ENCODE measurements at regions not wholly inside any gene's neighbourhood (a gene's known extent, or its start where the extent isn't known, plus 50 kb on each side); places are given as distances from the start of the nearest gene placed in this dataset.

DNA sequence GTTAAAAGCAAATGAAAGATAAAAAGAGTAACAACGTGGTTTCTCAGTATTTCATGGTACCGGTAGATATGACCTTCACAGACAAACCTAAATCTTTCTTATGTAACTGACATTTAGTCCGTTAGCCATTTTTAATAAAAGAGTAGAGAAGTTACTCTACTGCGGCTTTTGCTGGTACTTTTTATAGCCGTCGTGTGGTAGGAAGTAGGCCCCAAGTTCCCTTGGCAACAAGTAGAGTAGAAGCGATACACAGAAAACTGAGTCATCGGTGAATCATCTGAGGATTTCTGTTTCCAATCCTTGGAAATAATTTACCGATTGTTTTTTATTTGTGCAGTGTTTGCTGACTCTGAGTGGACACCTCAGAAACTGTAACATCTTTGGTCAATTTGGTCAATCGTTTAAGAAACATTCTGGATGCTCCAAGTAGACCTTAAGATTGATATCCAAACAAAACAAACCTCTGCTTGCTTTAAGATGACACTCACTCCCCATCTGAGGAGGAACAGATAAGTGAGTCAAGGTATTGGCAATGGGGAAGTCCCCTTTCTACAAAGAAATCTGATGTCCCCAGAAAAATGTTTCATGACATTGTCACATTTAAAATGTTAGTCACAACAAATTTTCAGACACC, 63.9 kb upstream of the AHR start (continued):
- TF ChIP-seq TAF1 (IDR thresholded peaks at IDR 0.05; ENCODE audit: borderline replicate concordance, low read depth, low read length) (no peak), POU2F2 (IDR thresholded peaks at IDR 0.05; ENCODE audit: borderline replicate concordance, low read depth, low read length) (peak; percentile 73; the same call in 2 of the 3 replicates), HDGF (IDR thresholded peaks at IDR 0.05) (no peak), SIX5 (IDR thresholded peaks at IDR 0.05; ENCODE audit: low read depth, low read length, severe bottlenecking) (no peak), SMARCA5 (IDR thresholded peaks at IDR 0.05) (no peak), TCF12 (IDR thresholded peaks at IDR 0.05; ENCODE audit: low read depth, low read length) (no peak)

DNA sequence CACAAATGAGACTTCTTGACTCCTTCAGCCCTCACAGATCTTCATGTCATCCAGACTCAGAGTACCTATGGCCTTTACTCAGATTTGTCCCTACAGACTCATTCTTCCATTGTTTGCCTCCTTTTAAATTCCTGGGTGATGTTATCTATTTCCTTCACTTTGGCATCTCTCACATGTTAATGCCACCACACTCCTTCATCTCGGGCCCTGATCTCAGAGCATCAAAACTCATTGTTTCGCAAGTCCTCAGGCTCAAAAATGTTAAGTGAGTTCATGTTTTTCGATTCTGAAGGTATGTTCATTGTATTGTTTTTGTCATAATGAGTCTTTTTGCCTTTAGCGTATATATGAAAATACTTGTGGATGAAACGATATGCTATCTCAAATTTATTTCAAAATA, 62.3 kb upstream of the AHR start:
- Histone ChIP-seq H3K27me3 (replicated peaks in 1 of 2; ENCODE audit: control insufficient read depth in 2 of 2, insufficient read depth in 2 of 2, low read length in 1 of 2) (no peaks in the 10 kb centered on the region), H3K79me2 (ENCODE audit: control insufficient read depth, insufficient read depth, low read length) (no peaks in the 10 kb centered on the region), H3K9ac (ENCODE audit: control insufficient read depth, insufficient read depth, low read length) (no peak overlapping the region), H3K27ac (ENCODE audit: control insufficient read depth, insufficient read depth) (no peak overlapping the region), H4K20me1 (ENCODE audit: control insufficient read depth, insufficient read depth) (no peaks in the 10 kb centered on the region), H3K4me2 (ENCODE audit: control insufficient read depth, insufficient read depth) (no peak overlapping the region), H3K36me3 (ENCODE audit: control insufficient read depth in 2 of 2, insufficient read depth in 2 of 2, low read length in 1 of 2) (no peaks in the 10 kb centered on the region), H3K4me1 (ENCODE audit: control insufficient read depth, insufficient read depth, low read length) (peaks cover 12% of the 10 kb centered on the region), H2AFZ (ENCODE audit: control insufficient read depth, low read depth, low read length) (no peak overlapping the region), H3K9me3 (replicated peaks; ENCODE audit: control insufficient read depth, insufficient read depth, low read length) (no peaks in the 10 kb centered on the region; the same call in 2 of the 3 replicates), H3K4me3 (no peak overlapping the region)
- ChIA-PET SMC1A (ENCODE audit: uncharacterized antibody, unreplicated experiment) (interaction anchor here (0.6 kb wide), 1 partner anchor 49 kb away, joined by 3 read pairs; no protein-coding TSS in a partner anchor), CTCF (no interaction called here), RAD21 (ENCODE audit: unreplicated experiment) (no interaction called here), POLR2A (interaction anchor here (1.0 kb wide), 1 partner anchor 166 kb away, joined by 3 read pairs; no protein-coding TSS in a partner anchor)
- intact Hi-C loops (cut with micrococcal nuclease; ENCODE audit: unreplicated experiment) (loop anchor here (10.0 kb wide), 1 partner anchor 169 kb away; no protein-coding TSS in a partner anchor), in situ Hi-C loops (cut with MboI) (no loop called here)
- FAIRE-seq: no peak
- no TSS peak for BruUV-seq (replicated peaks)
- TF ChIP-seq MEF2A (IDR thresholded peaks at IDR 0.05; ENCODE audit: insufficient read depth, low read depth, low read length): no peak
- TF ChIP-seq SUPT20H (IDR thresholded peaks at IDR 0.05; ENCODE audit: borderline replicate concordance, control insufficient read depth, low read depth, low read length): no peak
- no peak for TF ChIP-seq CBX3 (IDR thresholded peaks at IDR 0.05; ENCODE audit: borderline replicate concordance, low read depth)
- TF ChIP-seq NR2F1 (conservative IDR thresholded peaks at IDR 0.05): no peak
- no peak for TF ChIP-seq HDAC2 (IDR thresholded peaks at IDR 0.05)
- no peak for TF ChIP-seq LARP7 (IDR thresholded peaks at IDR 0.05)
- no peak for TF ChIP-seq CBFB (IDR thresholded peaks at IDR 0.05; ENCODE audit: low read depth)
- no peak for TF ChIP-seq ZNF622 (IDR thresholded peaks at IDR 0.05)
- no peak for TF ChIP-seq CEBPB (IDR thresholded peaks at IDR 0.05; ENCODE audit: borderline replicate concordance in 1 of 2, low read depth in 2 of 2, low read length in 2 of 2)
- no peak for TF ChIP-seq JUNB (IDR thresholded peaks at IDR 0.05)
- TF ChIP-seq NFXL1 (IDR thresholded peaks at IDR 0.05; ENCODE audit: borderline replicate concordance): no peak
- TF ChIP-seq DPF2 (IDR thresholded peaks at IDR 0.05): no peak
- no peak for TF ChIP-seq RB1 (IDR thresholded peaks at IDR 0.05; ENCODE audit: borderline replicate concordance)
- no peak for TF ChIP-seq NFYB (IDR thresholded peaks at IDR 0.05; ENCODE audit: insufficient read depth, low read depth, low read length)
- TF ChIP-seq HDAC6 (IDR thresholded peaks at IDR 0.05; ENCODE audit: unreplicated experiment): no peak
- no peak for TF ChIP-seq SMAD1 (IDR thresholded peaks at IDR 0.05; ENCODE audit: low read depth, partially characterized antibody)
- no peak for TF ChIP-seq MTA2 (IDR thresholded peaks at IDR 0.05; ENCODE audit: low read depth)
- TF ChIP-seq NFIC (IDR thresholded peaks at IDR 0.05; ENCODE audit: low read depth, low read length): no peak
- WGBS (ENCODE audit: insufficient coverage, insufficient replicate concordance, low lambda C conversion rate, missing lambda C conversion rate): 97% methylated on average over 5 of the region's 5 CpGs
- DNase-seq (ENCODE audit: low read depth, low spot score): no peak
- ATAC-seq: no peak
